Pancreas (tissue), 10 donors: ENCODE measurements at regions not wholly inside any gene's neighbourhood (a gene's known extent, or its start where the extent isn't known, plus 50 kb on each side); places are given as distances from the start of the nearest gene placed in this dataset.
"Not testable (repeated sequence)": the region's sequence is repeated elsewhere in the genome, so short reads cannot be mapped to it uniquely, and the experiment has no call there.

Source experiments
- ATAC-seq, 4 donors: fragments of 200-7000 bp; cut with Tn5 transposase; one replicate each; pipeline versions ENCODE4 v1.8.0 to v1.9.1; 2020; ENCODE audit warnings: mild to moderate bottlenecking in 4 of 4, moderate library complexity in 4 of 4
- DNase-seq, 6 donors: peaks; one replicate each; pipeline ENCODE4 v3.0.0-alpha.2; 2020
- FAIRE-seq: peaks from 2 replicates; lab custom pipeline; 2012; peaks lifted over from hg19 to GRCh38; lab: Jason Lieb, UNC
- H3K27ac ChIP-seq, 4 donors: fragments of 200-600 bp; sonication (generic); 1 replicate in 3 of 4; 2 replicates in 1 of 4; pipeline versions ENCODE4 v1.5.0 to v1.8.0; 2020
- H3K27me3 ChIP-seq, 4 donors: fragments of 200-600 bp; one replicate each; pipeline ENCODE4 v1.8.0; 2021
- H3K36me3 ChIP-seq, 3 donors: fragments of 200-600 bp; sonication (generic) in 1 of 3; one replicate each; pipeline versions ENCODE4 v1.5.0 to v1.8.0; 2020 to 2021
- H3K4me1 ChIP-seq, 3 donors: fragments of 200-600 bp; one replicate each; pipeline ENCODE4 v1.8.0; 2021
- H3K4me3 ChIP-seq, 4 donors: fragments of 200-600 bp; sonication (generic) in 2 of 4; one replicate each; pipeline versions ENCODE4 v1.5.0 to v1.8.0; 2020 to 2021
- H3K9me3 ChIP-seq, 4 donors: fragments of 200-600 bp; one replicate each; pipeline ENCODE4 v1.8.0; 2021
- WGBS, 2 donors: extraction: QIAGEN DNeasy Blood & Tissue Kit; methylation state at CpG; one replicate each; pipeline ENCODE4 v1.1.7; 2013; 5-methylcytosine and 5-hydroxymethylcytosine counted together
- intact Hi-C, 3 donors: fragments of 100-400 bp; cut with DNase I; formaldehyde crosslinking; loops; one replicate each; pipeline versions ENCODE4 v1.11.1 to v1.14.2; 2022
- TF ChIP-seq, protein P1 (sequence below), 4 donors: fragments of 200-600 bp; sonication (generic) in 3 of 4; IDR thresholded peaks; one replicate each; pipeline versions ENCODE4 v1.5.0 to v1.8.0; 2021; ENCODE audit warnings: antibody characterized with exemption in 4 of 4
- donor health status: healthy with polysubstance abuse.
- donor health status: DM: no; HTN: no; CAD: no; lungs with moderate emphysema.
- donor health status: DM: no; HTN: no; CAD: no.
- donor health status: control.
- donor health status: control.
- donor health status: Bipolar disorder and iron deficiency.
- donor health status: DM: yes; HTN: yes; CAD: no.
- donor health status: DM: no; HTN: no; CAD: no.
- donor health status: DM: no; HTN: no; CAD: no.
- donor health status: DM: yes; HTN: yes; CAD: no.

DNA sequence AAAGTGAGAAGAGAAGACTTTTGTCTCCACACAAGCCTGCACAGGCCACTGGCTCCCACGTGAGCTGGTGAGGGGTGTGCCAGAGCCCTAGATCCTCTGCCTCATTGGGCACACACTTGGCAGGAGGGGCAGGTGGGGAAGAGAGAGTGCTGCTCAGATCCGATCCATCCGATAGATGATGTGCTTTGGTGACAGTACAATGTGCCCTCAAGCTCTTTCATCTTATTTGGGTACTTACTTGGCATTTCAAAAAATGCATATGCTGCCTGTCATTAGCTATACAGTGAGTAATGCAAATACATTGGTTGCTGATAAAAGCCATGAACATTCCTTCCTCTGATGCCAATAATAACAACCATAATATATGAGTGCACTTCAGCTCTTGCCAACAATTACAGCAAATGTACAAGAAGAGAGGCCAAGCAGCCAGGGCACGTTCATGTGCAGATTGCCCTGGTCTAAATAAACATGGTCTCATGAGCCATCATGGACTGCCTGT is 255.3 kb downstream of the VAPA start:
- no peak for FAIRE-seq
- no peaks in the 10 kb centered on the region for H3K27me3 ChIP-seq
- no peak overlapping the region for H3K27ac ChIP-seq

DNA sequence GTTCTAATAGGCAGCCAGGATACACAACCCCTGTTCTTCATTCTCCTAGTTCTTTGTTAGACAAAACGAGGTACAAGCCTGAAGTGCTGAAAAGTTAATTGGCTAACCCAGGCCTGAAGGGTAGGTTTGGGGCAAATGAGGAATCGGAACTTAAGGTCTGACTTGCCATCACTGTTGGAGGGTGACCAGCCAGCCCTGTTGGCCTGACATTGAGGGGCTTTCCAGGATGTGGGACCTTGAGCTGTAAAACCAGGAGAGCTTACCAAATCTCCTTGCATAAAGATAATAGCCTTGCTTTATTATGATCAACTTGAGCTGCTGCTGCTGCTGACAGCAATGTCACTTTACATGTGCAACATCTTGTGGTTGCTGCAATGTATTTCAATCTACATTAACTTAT is 256.0 kb downstream of the VAPA start:
- FAIRE-seq (no peak), DNase-seq (no peak), ATAC-seq (no peak)
- Histone ChIP-seq H3K27ac (no peak overlapping the region), H3K4me1 (no peaks in the 10 kb centered on the region), H3K27me3 (no peaks in the 10 kb centered on the region), H3K36me3 (no peaks in the 10 kb centered on the region), H3K4me3 (no peak overlapping the region), H3K9me3 (no peaks in the 10 kb centered on the region)
- TF ChIP-seq, protein P1, sequence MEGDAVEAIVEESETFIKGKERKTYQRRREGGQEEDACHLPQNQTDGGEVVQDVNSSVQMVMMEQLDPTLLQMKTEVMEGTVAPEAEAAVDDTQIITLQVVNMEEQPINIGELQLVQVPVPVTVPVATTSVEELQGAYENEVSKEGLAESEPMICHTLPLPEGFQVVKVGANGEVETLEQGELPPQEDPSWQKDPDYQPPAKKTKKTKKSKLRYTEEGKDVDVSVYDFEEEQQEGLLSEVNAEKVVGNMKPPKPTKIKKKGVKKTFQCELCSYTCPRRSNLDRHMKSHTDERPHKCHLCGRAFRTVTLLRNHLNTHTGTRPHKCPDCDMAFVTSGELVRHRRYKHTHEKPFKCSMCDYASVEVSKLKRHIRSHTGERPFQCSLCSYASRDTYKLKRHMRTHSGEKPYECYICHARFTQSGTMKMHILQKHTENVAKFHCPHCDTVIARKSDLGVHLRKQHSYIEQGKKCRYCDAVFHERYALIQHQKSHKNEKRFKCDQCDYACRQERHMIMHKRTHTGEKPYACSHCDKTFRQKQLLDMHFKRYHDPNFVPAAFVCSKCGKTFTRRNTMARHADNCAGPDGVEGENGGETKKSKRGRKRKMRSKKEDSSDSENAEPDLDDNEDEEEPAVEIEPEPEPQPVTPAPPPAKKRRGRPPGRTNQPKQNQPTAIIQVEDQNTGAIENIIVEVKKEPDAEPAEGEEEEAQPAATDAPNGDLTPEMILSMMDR (IDR thresholded peaks at IDR 0.05): no peak
- intact Hi-C loops: no loop called here
- 85 to 91% methylated on average over 2 of the region's 2 CpGs for WGBS, 2 donors

More for the DNA sequence above, 255.3 kb downstream of the VAPA start:
- TF ChIP-seq, protein P1 (IDR thresholded peaks at IDR 0.05): no peak
- H3K9me3 ChIP-seq: no peaks in the 10 kb centered on the region
- peak in 1 of 4 donors; percentile 47 for ATAC-seq
- intact Hi-C loops: no loop called here
- DNase-seq: no peak
- no peak overlapping the region for H3K4me3 ChIP-seq
- H3K36me3 ChIP-seq: no peaks in the 10 kb centered on the region
- 76 to 80% methylated on average over 4 of the region's 4 CpGs for WGBS, 2 donors
- no peaks in the 10 kb centered on the region for H3K4me1 ChIP-seq

DNA sequence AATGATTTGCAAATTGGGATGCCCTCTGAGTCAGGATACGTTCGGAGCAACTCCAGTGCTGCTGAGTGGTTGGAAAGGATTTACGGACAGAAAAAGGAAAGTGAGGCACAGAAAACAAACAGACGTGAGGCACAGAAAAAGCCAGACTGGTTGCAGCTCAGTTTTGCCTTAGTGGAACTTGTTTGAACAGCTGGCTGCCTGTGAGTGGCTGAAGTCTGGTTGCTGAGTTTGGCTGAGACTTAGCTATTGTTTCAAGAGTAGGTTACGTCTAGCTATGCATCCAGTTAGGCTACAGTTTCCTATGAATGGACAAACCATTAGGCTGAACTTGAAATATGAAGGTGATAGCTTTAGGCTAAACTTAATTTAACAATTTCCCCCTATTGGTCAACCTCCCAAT is 256.6 kb downstream of the VAPA start:
- Histone ChIP-seq H3K4me1 (no peaks in the 10 kb centered on the region), H3K27ac (no peak overlapping the region), H3K27me3 (no peaks in the 10 kb centered on the region), H3K9me3 (no peaks in the 10 kb centered on the region), H3K4me3 (no peak overlapping the region), H3K36me3 (no peaks in the 10 kb centered on the region)
- DNase-seq: no peak
- TF ChIP-seq, protein P1 (IDR thresholded peaks at IDR 0.05): no peak
- intact Hi-C loops: no loop called here
- 68 to 76% methylated on average over 5 of the region's 5 CpGs for WGBS, 2 donors
- ATAC-seq: peak in 2 of 4 donors; percentile 26 to 46
- FAIRE-seq: no peak

DNA sequence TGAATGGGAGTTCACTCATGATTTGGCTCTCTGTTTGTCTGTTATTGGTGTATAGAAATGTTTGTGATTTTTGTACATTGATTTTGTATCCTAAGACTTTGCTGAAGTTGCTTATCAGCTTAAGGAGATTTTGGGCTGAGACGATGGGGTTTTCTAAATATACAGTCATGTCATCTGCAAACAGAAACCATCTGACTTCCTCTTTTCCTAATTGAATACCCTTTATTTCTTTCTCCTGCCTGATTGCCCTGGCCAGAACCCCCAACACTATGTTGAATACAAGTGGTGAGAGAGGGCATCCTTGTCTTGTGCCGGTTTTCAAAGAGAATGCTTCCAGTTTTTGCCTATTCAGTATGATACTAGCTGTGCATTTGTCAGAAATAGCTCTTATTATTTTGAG is 261.5 kb downstream of the VAPA start:
- H3K4me1 ChIP-seq, ATAC-seq, H3K27ac ChIP-seq, DNase-seq, H3K36me3 ChIP-seq, intact Hi-C loops, FAIRE-seq, H3K9me3 ChIP-seq, H3K4me3 ChIP-seq, H3K27me3 ChIP-seq: not testable (repeated sequence)
- WGBS, 2 donors: 81 to 93% methylated on average over 2 of the region's 2 CpGs

DNA sequence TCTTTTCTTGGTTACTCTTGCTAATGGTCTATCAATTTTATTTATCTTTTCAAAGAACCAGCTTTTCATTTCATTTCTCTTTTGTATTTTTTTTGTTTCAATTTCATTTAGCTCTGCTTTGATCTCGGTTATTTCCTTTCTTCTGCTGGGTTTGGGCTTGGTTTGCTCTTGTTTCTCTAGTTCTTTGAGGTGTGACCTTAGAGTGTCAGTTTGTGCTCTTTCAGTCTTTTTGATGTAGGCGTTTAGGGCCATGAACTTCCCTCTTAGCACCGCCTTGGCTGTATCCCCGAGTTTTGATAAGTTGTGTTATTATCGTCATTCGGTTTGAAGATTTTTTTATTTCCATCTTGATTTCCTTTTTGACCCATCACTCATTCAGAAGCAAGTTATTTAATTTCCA is 265.5 kb downstream of the VAPA start:
- H3K27me3 ChIP-seq, ATAC-seq, DNase-seq, H3K4me3 ChIP-seq, FAIRE-seq, H3K4me1 ChIP-seq, H3K36me3 ChIP-seq, H3K9me3 ChIP-seq, H3K27ac ChIP-seq, intact Hi-C loops: not testable (repeated sequence)
- 85 to 94% methylated on average over 6 of the region's 6 CpGs for WGBS, 2 donors

DNA sequence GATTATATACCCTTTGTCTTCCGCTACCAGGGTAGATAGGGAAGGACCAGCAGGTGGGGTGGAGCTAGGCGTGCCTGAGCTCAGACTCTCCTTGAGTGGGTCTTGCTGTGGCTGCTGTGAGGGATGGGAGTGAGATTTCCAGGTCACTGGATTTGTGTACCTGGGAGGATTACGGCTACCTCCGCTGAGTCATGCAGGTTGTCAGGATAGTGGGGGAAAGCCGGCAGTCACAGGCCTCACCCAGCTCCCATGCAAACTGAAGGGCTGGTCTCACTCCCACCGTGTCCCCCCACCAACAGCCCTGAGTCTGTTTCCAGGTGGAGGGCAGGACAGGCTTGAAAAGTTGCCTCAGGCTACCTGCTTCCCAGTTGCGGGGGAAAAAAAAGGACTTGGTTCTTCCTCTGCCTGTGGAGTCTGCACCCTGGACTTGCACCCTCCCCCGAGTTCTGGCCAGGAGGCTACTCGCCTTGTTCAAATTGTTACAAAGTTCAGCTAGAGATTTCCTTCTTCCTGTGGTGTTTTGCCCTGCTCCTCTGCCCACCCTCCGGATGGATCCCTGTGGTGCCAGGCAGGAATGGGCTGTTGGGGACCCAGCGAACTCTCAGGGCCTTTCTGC is 268.3 kb downstream of the VAPA start:
- H3K36me3 ChIP-seq: no peaks in the 10 kb centered on the region
- H3K27me3 ChIP-seq: no peaks in the 10 kb centered on the region
- intact Hi-C loops: no loop called here
- H3K27ac ChIP-seq: no peak overlapping the region
- 86 to 90% methylated on average over 11 of the region's 11 CpGs for WGBS, 2 donors
- no peaks in the 10 kb centered on the region for H3K9me3 ChIP-seq
- no peak overlapping the region for H3K4me3 ChIP-seq
- no peaks in the 10 kb centered on the region for H3K4me1 ChIP-seq
- TF ChIP-seq, protein P1 (IDR thresholded peaks at IDR 0.05): no peak
- FAIRE-seq (no peak), DNase-seq (no peak), ATAC-seq (no peak)
